Daoy (cell line): ENCODE measurements at regions not wholly inside any gene's neighbourhood (a gene's known extent, or its start where the extent isn't known, plus 50 kb on each side); places are given as distances from the start of the nearest gene placed in this dataset.

Experiments
- DNase-seq: peaks from one replicate; pipeline ENCODE4 v3.0.0-alpha.2; 2015; ENCODE audit warnings: low read depth

DNA sequence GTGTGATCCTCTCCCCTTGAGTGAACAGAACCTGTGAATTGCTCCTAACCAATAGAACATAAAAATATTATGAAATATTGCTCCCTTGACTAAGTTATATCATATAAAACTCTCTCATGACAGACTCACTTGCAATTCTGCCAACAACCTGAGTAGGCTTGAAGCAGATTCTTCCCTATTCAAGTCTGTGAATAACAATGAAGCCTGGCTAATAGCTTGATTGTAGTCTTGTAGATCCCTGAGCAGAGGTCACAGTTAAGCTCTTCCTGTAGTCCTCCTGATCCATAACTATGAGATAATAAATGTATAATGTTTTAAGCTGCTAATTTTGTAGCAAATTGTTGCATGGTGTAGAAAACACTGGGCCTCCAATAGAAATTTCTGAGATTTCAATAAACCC, 540.1 kb upstream of the TENM4 start:
- no peak for DNase-seq

DNA sequence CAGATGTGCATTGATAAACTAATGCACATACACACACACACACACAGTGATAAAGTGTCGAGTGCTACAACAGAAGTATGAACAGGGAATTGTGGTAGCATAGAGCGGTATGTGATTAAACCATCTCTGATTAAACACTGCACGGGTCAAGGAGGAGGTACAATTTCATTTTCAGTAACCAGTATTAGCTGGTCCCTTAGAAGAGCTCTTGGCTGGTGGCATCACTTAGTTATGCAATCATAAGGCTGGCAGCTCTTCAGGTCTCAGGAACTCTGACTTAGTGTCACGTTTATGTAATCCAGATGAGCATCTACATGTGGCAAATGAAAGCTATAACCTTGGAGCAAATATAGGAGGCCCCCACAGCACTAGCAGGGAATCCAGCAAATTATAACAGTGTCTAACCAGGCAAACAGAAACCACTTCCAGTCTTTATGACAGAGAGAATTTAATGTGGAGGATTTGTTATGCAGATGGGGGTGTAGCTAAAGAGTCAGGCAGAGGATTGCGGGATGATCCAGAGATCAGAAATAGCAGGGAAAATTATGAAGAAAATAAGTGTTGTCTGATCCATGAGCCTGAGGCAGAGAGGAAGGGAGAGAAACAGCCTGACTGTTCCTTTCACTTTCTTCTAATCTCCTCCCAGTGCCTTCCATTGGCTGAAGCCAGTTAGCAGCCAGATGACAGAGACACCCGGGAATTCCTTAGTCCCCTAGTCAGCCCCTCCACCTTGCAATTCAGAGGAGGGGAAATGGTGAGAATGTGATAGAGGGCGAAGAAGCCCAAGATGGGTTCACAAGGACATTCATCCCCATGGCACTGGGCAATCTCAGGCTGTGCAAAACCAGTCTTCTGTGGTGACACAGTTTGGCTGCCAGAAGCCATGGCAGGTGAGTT, 533.1 kb upstream of the TENM4 start:
- peak; percentile 4 for DNase-seq

DNA sequence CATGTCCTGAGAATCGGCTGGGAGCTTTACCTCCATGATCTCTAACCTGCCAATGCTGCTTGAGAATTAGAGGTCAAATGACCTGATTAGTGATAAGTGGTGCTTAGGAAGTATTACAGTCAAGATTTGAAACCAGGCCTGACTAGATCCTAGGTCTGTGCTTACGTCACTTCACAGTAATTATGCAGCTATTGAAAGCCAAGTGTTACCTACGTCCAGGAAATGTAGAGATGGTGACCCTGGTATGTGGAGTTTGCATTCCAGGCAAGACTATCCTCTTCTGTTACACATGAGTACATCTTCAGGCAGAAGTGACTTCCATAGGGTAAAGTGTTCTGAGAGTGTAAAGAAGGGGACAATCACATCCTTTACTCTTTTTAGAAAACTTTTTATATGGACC, 530.4 kb upstream of the TENM4 start:
- no peak for DNase-seq

DNA sequence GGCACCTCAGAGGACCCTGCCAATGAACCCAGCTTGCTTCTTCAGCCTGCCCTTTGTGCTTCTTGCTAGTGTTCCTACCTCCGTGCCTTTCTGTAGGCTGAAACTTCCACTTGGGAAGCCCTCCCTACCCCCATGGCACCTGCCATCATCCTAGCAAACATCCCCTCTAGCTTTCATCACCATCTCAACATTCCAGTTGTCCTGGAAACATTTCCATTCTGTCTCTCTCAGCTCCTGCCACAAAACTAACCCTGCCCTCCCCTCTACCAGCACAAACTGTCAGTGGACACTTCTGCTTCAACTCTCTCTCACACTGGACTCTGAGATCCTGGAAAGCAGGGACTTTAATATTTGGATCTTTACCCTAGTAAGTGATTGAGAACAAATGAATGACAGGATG, 525.8 kb upstream of the TENM4 start:
- no peak for DNase-seq

DNA sequence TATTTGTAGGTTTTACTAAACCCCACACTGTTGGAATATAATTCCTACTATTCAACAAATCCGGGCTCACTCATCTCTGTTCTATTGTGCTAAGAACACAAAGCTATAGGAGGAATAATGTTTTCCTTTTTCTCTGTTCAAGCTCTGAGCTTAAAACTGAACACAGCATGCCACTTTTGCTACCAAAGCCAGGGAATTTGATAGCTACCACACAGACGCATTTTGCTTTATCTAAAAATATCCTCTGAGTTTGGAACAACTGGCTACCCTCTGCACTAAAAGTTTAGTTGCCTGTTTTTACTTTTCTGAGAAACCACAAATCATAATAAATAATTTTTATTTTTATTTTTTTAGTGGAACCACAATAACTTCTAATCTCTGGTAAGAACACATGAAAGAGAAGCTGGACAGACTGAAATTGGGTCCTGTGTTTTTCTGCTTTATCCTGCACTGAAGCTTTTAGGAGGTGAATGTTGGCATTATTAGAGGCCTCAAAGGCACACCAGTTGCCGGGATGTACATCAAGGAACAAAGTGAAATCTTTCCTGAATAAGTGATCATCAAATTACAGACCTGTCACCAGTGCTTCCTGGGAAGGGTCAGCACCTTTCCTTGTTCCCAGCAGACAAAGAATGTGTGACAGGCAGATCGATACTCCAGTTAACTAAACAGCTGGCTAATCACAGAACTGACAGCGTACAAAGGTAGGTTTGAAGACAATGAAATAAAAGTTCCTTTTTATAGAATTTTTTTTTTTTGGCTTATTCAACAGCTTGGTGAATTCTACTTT, 523.2 kb upstream of the TENM4 start:
- DNase-seq, result no peak

DNA sequence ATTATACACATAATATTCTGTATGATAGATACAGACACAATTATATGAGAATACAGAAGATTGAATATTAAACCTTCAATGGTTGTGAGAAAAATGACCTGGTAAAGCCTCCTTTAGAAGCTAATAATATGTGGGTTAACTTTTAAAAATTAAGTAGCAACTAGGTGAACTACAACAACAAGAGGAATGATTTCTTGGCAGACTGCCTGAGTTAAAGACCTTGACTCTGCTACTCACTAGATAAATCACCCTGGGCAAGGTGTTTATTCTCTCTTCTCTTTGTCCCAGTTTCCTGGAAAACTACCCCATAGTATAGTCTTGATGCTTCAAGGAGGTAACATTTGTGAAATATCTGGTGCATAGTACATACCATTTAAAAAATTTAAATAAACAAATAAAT, 519.6 kb upstream of the TENM4 start:
- DNase-seq, result no peak

DNA sequence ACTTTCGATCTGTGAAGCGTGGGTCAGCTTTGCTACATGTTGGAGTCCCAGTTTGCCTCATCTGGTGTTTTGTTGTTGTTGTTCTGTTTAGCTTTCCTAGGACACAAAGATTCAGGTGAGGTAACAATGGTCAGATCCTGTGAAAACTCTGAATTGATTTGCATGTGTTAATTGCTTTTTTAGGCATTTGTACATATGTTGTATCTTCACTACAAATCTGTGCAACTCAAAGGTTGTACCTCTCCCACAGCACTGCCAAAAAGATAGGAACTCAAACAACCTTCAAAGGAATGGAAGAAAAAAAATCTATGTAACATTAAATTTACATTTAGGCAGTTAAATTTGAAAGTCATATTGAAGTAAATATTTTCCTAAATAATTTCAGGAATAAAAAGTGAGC, 518.5 kb upstream of the TENM4 start:
- no peak for DNase-seq

DNA sequence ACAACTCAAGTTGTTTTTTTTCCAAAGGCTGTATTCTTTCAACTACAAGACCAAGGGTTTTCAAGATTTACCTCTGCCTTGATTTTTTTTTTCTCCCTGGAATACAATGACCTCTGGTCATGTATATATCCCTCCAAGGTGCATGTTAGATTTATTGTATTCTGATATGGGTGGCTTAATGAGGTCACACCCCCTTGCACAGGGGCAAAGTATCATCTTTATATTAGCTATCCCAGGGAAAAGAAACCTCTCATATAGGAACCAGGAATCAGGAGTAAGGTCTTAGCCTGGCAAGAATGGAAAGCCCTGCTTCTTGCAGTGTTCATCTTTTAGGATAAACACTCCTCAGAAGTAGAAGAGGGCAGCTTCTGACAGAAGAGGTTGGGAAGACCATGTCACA, 516.9 kb upstream of the TENM4 start:
- DNase-seq, result no peak

DNA sequence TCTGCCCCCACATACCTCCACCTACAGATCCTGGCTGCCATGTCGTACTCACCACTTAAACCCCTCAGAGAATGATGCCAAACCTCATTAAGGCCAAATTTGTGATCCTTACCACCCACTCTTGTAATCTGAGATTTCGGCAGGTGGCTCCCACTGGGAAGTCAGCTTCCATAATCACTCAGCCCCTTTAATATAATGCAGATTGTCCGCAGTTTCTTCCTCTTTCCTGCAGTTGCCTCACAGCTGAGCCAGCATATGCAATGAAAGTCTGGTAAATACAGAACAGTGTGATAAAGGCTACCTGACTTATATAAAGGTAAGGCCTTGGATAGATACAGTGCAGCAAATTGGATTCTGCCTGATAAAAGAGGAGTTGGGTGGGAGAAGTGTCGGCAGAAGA, 515.2 kb upstream of the TENM4 start:
- DNase-seq, result no peak

DNA sequence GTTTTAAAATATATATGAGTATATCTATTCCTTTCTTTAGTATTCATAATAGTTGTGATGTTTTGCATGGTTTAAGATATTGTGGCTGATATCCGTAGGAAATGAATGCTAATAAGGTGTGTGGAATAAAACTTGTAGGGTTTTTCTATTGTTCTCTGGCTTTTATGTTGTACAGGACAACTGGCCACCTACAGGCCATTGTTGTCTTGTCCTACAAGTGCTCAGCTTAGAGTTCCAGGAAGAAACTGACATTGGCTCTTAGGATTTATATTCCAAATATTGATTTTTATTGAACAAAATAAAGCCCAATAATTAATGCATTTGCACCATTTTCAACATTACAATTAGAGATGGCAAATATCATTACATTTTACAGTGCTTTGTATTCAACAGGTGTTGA, 512.8 kb upstream of the TENM4 start:
- no peak for DNase-seq

DNA sequence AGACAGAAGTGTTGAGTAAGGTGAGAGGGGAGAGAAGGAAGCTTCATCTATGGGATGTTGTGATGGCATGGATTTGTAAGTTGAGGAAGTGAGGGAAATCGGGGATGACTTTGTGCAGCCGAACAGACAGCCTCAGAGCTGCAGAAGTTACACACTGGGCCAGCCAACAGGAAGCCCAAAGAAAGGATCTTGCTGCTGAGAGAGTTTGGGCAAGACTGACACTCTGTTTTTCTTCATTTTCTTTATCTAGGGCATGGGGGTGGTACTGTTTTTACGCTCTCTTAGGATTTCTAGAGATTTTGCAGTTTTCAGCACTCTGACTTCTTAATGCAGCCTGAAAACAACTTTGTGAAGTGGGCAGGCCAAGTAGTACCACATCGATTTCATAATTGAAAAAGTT, 509.9 kb upstream of the TENM4 start:
- no peak for DNase-seq

DNA sequence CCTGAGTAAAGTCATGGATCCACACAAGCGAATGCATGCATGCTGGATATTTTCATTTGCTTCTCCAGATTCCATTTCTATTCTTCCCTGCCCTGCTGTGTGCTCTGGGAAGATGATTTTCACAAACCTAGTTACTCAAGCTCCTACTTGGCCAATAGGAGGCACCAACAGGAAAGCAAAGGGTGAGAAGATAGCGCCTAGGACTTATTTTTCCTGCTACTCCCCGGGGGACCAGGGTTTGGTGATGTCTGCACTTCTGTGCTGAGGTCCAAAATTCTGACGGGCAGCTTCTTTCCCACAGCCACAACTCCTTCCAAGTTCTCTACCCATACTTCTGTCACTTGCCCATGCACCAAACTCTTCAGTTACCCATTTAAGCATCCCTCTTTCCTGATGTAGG, 509.3 kb upstream of the TENM4 start:
- DNase-seq, result no peak

DNA sequence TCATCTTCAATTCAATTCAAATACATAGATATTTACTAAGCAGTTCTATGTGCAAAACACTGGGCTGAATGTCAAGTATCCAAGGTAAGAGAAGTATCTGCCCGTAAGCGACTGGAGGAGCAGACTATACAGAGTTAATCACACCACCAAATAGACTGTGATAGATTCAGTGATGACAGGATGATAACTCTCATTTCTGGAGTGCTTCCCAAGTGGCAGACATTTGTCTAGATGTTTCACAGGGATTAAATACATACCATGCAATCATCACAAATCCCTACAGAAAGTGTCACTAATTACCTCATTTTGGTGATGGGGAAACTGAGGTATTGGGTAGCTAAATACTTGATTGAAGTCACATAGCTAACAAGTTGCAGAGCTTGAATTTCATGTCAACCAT, 508.7 kb upstream of the TENM4 start:
- DNase-seq, result no peak

DNA sequence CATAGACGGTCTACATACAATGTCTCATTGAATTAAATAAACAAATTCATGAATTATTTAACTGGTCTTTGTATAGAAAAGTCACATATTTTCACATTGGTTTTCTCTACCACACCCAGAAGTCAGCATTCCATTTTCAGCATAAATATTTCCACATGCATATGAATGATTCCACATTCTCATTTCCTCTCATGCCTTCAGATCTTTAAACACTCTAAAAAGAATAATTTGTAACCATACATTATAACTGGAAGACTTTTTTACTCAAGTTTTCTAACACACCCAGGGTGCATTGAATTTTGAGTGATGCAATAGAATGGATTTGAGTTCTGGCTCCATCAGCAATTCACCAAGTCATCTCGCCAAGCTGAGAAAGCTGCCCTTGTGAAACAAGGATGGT, 501.8 kb upstream of the TENM4 start:
- no peak for DNase-seq

DNA sequence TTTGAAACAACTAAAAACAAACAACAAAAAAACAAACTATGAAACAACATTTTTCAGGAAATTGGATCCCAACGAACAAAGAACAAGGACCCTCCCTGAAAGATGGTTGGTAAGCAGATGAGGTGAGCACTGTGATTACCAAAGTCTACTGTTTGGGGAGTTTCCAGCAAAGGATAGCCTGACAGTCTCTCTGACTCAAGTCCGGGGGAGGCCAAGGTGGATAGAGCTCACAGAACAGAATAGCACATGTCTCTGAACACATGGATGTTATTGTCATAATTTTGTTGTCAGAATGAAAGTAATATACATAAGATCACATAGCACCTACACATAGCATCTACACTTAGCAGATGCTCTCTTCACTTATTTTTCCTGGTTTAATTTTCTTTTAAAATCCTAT, 501.3 kb upstream of the TENM4 start:
- peak; percentile 1 for DNase-seq

DNA sequence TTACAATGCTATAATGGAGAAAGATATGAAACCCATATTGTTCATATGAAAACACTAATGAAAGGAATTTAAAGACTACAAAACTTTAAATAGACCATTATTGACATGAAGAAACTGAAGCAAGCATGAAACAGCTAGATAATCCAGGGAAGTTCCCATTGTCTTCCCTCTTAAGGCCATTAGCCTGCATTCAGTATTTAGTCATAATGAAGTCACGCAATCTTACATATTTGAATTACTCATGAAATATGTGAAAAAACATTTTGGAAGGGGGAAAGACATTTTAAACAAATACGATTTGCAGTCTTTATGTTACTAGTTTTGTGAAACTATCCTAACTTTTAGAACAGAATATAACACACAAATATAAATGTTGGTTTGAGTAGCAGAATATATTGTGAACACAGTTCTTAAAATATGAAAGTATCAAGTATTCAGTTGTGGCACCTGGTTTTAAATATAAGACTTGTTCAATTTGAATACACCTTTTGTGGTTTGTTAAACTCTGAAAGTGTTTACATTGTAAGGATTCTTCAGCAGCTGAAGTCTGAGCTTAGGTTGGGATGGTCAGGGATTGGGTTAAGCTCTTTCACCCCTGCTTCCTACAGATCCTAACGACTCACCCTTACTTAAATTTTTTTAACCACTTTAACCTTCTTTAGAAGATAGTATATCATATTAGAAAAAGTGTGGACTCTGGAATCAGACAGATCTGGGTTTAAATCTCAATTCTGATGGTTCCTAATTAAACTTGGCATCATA, 500.3 kb upstream of the TENM4 start:
- no peak for DNase-seq

DNA sequence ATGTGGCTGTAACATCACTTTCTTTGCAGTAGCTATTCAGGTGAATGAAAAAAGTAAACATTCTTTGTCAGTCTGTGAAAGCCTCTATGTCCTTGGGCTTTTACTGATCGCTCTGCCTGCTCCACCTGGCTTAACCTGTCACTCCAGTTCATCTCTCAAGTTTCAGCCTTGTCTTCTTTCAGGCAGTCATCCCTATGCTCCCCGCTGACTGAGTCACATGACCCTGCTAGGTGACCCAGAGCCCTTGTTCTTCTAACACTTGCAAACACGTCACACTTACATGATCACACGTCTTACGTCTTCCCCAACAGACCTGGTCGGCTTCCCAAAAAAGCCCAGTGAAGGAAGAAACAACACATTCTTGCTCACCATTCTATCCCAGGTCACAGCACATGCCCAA, 499.3 kb upstream of the TENM4 start:
- DNase-seq, result peak; percentile 1

DNA sequence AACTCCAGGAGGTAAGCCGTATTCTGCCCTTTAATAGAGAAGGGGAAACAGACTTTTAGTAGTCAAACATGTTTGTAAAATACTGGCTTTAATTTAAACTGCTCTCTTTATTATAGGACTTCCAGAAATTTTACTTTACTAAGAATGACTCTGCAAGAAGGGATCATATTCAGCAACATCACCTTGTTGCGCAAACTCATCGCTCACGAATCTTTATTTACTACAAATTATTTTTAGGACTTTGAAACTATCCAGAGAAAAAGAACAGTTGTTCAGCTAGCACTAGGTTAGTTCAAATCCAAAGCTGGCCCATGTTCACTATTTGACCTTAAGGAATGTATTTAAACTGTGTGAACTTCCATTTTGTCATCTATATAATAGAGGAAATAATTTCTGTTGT, 498.3 kb upstream of the TENM4 start:
- no peak for DNase-seq

DNA sequence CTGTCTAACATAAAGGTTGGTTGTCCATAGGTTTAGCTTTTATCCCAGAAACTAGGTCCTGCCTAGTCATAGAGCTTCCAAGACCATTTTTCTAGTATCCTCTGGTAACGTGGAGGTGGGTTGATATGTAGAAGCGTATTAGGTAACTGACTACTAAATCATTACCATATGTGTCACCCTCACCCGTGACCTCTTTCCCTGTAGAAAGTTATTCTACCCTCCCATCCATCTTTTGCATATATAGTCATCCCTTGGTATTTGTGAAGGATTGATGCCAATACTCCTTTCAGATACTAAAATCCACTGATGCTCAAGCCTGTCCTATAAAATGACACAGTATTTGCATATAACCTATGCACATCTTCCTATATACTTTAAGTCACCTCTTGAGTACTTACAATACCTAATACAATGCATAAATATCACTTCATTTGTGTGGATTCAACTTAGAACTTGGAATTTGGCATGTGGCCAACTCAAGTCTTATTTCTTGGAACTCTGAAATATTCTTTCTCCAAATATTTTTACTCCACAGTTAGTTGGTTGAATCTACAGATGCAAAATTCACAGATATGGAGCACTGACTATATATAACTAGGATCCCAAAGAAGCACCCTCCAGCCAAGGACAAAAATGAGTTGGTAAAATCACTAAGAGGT, 497.0 kb upstream of the TENM4 start:
- no peak for DNase-seq

DNA sequence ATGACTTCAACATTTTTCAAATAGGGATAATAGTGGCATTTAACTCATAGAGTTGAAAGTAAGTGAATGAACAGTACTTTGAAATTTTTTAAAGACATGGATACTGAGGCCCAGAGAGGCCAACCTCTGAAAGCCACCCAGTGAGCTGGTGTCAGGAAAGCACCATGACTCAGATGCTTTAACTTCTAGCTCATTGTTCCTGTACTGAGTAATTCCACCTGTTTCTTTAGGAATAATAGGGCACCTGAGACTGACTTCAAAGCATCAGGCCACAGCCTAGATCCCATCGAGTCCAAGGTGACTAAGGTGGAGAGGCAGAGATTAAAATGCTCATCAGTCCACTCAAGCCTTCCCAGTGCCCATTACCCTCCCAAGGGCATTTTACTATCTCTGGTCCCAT, 491.8 kb upstream of the TENM4 start:
- no peak for DNase-seq

DNA sequence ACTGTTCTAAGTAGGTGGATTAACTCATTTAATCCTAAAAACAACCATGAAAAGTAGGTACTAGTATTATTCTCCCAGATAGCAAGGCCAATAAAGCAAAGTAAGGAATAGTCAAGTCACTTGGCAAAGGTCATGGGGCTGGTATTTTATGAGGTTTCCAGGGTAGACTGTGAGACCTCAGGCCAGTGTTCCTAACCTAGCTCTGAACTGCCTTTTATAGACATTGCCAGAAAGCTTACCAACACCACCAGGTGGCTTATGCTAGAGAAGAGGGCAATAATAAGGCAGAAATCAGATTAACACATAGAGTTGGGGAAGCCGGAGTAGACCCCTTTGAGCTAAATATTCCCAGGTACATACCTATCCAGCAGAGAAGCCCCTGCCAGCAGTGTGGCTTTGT, 490.9 kb upstream of the TENM4 start:
- DNase-seq, result no peak

DNA sequence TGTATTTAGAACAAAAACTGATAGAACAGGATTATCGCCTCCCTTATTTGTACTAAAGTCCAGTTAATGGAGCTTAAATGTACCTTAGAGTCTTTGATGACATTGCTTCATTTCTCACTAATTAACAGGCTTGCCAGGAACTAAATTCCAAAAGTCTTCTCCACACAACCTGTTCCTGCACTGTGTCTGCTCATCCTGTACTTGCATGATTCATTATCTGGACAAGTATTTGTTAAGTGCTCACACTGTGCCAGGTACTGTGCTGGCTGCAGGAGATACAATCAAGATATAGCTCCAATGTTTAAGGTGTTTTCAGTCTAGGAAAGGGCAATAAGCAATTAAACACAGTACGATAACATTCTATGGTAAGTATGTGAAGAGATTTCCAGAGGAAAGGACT, 485.9 kb upstream of the TENM4 start:
- DNase-seq, result no peak
